ENCODE measurements at regions not wholly inside any gene's neighbourhood (a gene's known extent, or its start where the extent isn't known, plus 50 kb on each side); places are given as distances from the start of the nearest gene placed in this dataset.
"Not testable (repeated sequence)": the region's sequence is repeated elsewhere in the genome, so short reads cannot be mapped to it uniquely, and the experiment has no call there.

GRCh38 chr21:31801551-31802219, 69.8 kb upstream of the SCAF4 start:
- no peak overlapping the region for H3K4me3 Mint-ChIP-seq
- H3K27ac Mint-ChIP-seq, result no peak overlapping the region
- peaks cover 8% of the 10 kb centered on the region for H3K27me3 Mint-ChIP-seq (ENCODE audit: insufficient read depth)
- H3K36me3 Mint-ChIP-seq (ENCODE audit: low read depth), result no peaks in the 10 kb centered on the region
- H3K9me3 Mint-ChIP-seq, result peaks cover 5% of the 10 kb centered on the region; the same call in 1 of the 2 replicates
- no peak for DNase-seq
- no peaks in the 10 kb centered on the region for H3K4me1 Mint-ChIP-seq (ENCODE audit: low read depth)
- TF ChIP-seq, protein P1, sequence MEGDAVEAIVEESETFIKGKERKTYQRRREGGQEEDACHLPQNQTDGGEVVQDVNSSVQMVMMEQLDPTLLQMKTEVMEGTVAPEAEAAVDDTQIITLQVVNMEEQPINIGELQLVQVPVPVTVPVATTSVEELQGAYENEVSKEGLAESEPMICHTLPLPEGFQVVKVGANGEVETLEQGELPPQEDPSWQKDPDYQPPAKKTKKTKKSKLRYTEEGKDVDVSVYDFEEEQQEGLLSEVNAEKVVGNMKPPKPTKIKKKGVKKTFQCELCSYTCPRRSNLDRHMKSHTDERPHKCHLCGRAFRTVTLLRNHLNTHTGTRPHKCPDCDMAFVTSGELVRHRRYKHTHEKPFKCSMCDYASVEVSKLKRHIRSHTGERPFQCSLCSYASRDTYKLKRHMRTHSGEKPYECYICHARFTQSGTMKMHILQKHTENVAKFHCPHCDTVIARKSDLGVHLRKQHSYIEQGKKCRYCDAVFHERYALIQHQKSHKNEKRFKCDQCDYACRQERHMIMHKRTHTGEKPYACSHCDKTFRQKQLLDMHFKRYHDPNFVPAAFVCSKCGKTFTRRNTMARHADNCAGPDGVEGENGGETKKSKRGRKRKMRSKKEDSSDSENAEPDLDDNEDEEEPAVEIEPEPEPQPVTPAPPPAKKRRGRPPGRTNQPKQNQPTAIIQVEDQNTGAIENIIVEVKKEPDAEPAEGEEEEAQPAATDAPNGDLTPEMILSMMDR (IDR thresholded peaks at IDR 0.05), result no peak

DNA sequence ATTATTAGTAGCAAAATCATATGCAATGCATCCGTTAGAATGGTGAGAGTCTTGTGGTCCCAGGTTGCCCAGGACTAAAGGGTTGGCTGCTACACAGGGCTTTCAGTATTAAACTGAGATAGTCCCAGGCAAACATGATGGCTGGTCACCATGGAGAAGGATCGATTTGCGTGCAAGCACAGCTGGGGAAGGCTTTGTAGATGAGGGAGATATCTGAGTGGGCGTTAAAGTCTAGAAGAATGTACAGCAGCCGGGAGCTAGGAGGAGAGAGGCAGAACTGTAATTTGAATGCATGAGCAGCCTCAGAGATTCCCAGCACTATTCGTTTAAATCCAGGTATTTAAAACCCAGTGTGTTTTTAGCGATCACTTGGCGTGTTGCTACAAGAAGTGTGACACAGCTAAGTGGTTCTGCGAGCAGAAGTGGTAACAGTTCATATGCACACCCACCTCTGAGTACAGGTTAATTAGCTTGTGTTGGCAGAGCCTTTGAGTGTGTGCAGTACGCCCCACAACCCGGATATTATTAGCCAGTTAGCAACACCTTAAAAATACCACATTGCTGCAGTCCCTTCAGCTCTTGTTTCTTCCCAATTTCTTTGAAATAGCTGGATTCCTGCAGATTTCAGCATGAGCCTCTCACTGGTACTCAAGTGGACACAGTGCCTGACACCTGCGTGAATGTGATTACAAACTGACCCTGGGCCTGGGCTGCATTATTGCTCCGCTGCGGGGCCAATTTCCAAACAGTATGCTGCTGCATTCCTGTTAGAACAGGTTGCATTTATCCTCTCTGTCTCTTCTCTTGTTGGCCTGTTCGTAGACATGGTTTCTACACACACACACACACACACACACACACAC, 67.2 kb upstream of the SCAF4 start:
- DNase-seq, result no peak
- Mint-ChIP-seq H3K36me3 (ENCODE audit: low read depth) (no peaks in the 10 kb centered on the region), H3K9me3 (no peaks in the 10 kb centered on the region; the same call in 1 of the 2 replicates), H3K27ac (no peak overlapping the region), H3K4me3 (no peak overlapping the region), H3K27me3 (ENCODE audit: insufficient read depth) (peaks cover 4% of the 10 kb centered on the region), H3K4me1 (ENCODE audit: low read depth) (no peaks in the 10 kb centered on the region)
- TF ChIP-seq, protein P1 (IDR thresholded peaks at IDR 0.05), result no peak

DNA sequence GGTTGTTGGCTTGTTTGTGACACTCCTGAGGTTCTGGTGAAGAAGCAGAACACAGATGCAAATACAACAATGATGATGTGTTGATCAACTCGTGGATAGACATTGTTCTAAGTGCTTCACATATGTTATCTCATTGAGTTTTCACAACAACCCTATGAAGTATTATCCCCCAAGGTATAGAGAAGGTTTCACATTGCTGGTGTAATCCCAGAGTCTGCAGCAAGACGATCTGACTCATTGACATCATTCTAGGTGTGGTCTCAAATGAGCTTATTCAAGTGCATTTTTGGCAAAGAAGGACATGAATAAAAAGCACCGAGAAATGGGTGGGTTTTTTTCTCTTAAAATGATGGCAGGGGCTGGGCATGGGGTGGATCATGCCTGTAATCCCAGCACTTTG, 64.1 kb upstream of the SCAF4 start:
- DNase-seq, result no peak
- H3K9me3 Mint-ChIP-seq, result no peaks in the 10 kb centered on the region
- no peak overlapping the region for H3K27ac Mint-ChIP-seq
- TF ChIP-seq, protein P1 (IDR thresholded peaks at IDR 0.05), result no peak
- no peak overlapping the region for H3K4me3 Mint-ChIP-seq
- no peaks in the 10 kb centered on the region for H3K4me1 Mint-ChIP-seq (ENCODE audit: low read depth)
- H3K27me3 Mint-ChIP-seq (ENCODE audit: insufficient read depth), result peaks cover 11% of the 10 kb centered on the region
- no peaks in the 10 kb centered on the region for H3K36me3 Mint-ChIP-seq (ENCODE audit: low read depth)

- H3K9me3 Mint-ChIP-seq; H3K27me3 Mint-ChIP-seq (ENCODE audit: insufficient read depth); H3K4me1 Mint-ChIP-seq (ENCODE audit: low read depth); H3K4me3 Mint-ChIP-seq; H3K36me3 Mint-ChIP-seq (ENCODE audit: low read depth); H3K27ac Mint-ChIP-seq; DNase-seq: not testable (repeated sequence)
These were observed 58.5 kb upstream of the SCAF4 start for GRCh38 chr21:31790420-31790819.

DNA sequence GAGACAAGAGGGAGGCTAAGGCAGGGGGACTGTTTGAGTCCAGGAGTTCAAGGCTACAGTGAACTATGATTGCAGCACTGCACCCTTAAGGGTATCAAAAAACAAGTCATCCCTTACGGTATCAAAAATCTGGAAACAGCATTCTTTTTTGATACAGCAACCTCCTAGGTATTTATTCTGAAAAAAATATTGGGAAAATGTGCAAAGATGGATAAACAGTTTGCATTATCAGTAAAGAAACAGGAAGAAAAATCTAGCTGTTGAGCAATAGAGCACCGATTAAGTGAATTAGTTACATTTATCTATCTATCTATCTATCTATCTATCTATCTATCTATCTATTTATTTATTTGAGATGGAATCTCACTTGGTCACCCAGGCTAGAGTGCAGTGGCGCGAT, 56.7 kb upstream of the SCAF4 start:
- Mint-ChIP-seq H3K4me1 (ENCODE audit: low read depth) (no peaks in the 10 kb centered on the region), H3K9me3 (no peaks in the 10 kb centered on the region), H3K4me3 (no peak overlapping the region), H3K27me3 (ENCODE audit: insufficient read depth) (peaks cover 2% of the 10 kb centered on the region; the same call in 1 of the 2 replicates), H3K27ac (no peak overlapping the region), H3K36me3 (ENCODE audit: low read depth) (no peaks in the 10 kb centered on the region)
- no peak for DNase-seq
- TF ChIP-seq, protein P1 (IDR thresholded peaks at IDR 0.05), result no peak

DNA sequence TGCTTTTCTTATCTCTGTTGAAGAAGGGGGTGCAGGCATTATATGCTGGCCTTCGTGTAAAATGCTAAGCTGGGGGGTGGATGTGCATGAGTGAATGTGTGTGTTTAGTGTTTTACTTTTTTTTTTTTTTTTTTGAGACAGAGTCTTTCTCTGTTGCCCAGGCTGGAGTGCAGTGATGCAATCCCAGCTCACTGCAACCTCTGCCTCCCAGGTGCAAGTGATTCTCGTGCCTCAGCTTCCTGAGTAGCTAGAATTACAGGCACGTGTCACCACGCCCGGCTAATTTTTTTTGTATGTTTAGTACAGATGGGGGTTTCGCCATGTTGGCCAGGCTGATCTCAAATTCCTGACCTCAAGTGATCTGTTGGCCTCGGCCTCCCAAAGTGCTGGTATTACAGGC, 55.8 kb upstream of the SCAF4 start:
- not testable (repeated sequence) for H3K9me3 Mint-ChIP-seq; H3K4me1 Mint-ChIP-seq (ENCODE audit: low read depth); H3K4me3 Mint-ChIP-seq; H3K36me3 Mint-ChIP-seq (ENCODE audit: low read depth); DNase-seq; H3K27ac Mint-ChIP-seq; H3K27me3 Mint-ChIP-seq (ENCODE audit: insufficient read depth)

Data from HFFc6 (cell line).